SHP77 treated with DMSO at 0.1 percent for 48 hours (cell line): ENCODE measurements at regions not wholly inside any gene's neighbourhood (a gene's known extent, or its start where the extent isn't known, plus 50 kb on each side); places are given as distances from the start of the nearest gene placed in this dataset.

Source experiments
- DNase-seq: peaks from one replicate; lab custom pipeline; 2025; lab: John Stamatoyannopoulos, UW

DNA sequence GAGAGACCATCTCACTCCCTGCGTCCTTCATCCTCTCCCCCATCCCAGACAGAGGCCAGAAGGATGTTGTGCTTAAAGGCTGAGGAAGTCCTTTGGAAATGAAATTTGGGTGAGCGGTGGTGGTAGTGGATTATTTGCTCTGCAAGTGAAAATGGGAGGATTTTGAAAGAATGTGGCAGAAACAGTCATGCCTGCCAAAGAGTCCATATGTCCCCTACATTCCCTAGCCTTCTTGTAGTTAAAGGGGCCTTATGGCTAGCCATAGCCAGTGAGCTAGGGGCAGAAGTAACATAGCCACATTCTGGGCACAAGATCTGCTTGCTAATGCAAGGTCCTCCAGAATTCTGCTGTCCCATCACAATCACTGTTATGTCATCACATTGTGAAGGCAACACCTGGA is 360.2 kb upstream of the TSHZ3 start:
- no peak for DNase-seq

DNA sequence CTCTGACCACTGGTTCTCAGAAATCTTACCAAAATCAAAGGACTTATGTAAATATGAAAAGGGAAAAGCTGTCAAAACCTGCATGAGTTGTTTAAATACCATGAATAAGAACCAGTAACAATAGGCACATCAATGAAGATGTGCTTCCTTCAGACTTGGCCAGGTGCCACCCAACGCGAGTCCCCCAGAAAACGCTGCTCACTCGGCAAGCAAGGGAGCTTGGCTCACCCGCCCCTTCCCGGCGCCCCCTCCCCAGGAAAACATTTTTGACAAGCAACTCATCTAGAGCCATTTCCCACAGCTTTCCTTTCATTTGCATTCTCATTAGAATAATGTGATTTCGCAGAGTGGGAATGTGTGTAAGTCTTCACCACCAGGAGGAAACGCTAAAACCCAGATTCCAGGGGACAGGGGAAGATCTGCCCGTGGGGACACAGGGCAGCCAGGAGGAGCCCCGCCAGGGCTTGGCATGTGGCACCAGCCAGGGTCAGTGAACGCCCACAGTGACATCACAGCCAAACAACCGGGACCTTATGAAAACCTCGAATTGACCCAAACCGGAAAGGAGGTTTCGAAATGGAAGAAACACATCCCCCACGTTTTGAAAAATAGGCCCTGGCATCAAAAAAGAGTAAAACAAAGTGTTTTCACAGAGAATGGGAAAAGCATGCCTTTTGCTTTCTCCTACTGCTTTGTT is 366.2 kb upstream of the TSHZ3 start:
- DNase-seq = no peak

DNA sequence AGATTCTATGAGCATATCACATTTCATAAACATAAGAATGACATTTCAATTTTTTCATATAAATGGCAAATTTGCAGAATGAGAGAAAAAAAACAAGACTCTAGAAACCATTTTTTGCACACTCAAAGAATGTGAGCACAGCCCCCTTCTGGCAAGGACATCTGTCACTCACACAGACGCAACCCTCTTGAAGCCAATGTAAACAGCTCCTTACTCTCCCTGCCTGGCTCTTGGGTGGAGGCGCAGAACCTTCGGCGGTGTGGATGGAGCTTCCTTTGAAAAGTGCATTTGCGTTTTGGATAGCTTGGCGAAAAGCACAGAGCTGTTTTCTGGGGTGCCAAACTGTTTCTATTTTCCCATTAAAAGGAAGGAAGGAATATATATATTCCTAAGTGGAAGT is 367.6 kb upstream of the TSHZ3 start:
- no peak for DNase-seq

DNA sequence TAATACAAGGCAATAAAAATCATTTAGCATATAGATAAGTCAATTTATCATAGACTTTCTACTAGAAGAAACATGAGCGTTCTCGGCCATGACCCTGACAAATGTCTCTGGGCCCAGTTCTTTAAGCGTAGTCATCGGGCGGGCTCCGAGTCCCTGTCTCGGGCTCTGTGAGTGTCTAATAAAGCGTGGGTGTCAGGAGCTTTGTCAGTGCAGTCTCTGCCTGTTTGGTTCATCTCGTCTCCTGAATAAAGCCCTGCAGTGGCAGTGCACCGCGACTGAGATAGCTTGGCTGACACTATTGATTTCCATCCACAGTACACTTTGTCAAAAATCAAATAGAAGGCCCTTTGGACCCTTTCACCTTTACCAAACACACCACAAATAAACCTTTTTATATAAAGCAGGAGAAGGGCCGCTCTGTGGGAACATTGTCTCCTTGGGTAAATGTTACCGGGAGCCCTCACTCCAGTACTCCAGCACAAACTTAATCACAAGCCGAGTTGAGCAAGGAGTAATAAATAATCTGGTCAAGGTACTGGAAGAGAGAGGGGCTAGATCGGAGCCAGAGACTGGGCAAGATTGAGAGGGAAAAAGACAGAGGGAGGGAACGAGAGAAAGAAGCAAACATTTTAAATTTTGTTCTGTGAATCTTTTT is 368.2 kb upstream of the TSHZ3 start:
- no peak for DNase-seq

DNA sequence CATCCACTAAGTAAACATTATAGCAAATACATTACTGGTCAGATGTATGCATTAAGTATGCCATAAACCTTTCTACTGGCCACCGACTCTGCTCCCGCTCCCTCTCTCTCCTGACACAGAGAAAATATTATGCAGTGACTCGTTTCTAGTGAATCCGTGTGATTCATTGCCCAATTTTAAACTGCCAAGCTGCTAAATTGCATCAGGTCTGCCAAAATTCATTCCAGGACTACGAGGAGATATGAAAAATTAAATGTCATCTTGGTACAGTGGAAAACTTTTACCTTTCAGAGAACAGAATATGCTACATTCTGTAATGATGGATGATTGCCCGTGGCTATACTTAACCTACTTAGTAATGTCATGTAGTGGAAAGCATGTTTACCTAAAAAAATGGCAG is 368.8 kb upstream of the TSHZ3 start:
- DNase-seq = no peak

DNA sequence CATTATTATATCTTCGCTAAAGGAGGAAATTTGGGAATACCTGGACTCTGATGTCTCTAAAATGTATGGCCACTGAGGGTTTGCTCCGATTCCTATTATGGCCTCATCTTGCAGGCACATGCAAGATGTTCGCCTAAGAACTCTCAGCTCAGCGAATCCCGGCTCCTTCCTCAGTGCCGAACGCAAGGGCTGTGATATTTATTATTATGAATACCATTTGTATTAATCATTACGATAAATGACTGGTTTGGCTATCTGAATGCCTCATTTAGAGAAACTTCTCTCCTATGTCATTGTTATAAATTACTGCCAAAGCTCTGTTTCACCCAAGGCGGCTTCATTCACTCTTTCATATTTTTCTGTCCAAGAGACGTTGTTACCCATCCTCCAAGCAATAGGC is 369.7 kb upstream of the TSHZ3 start:
- no peak for DNase-seq

DNA sequence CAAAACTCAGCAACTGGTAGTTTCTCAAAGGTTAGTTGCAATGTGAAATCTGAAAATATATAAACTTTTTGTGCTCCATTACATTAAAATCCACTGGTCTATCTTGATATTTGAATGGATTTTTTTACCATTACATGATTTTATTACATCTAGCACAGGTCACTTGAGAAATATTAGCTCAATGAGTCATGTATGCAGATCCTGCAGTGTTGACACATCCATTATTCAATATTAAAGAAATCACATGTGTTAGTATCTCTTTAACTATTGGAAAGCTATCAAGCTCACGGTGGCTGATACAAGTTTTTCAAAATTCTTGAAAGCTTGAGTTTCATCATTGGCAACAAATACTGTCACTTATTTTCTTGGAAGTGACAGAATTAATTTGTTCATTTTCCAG is 373.9 kb upstream of the TSHZ3 start:
- no peak for DNase-seq

DNA sequence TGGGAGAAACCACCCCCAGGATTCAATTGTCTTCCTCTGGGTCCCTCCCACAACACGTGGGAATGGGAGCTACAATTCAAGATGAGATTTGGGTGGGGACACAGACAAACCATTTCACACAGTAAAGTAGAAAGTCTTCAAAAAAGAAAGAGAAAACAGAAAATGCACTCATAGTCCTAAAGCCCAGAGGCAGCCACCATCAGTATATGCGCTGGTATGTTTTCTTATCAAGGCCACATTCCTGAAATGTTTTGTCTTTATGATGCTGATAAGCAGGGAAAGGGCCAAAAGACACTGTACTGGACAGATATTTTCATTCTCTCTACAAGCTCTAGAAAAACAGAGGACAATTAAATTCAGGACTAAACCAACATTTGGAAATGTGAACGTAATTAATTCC is 375.8 kb upstream of the TSHZ3 start:
- no peak for DNase-seq

DNA sequence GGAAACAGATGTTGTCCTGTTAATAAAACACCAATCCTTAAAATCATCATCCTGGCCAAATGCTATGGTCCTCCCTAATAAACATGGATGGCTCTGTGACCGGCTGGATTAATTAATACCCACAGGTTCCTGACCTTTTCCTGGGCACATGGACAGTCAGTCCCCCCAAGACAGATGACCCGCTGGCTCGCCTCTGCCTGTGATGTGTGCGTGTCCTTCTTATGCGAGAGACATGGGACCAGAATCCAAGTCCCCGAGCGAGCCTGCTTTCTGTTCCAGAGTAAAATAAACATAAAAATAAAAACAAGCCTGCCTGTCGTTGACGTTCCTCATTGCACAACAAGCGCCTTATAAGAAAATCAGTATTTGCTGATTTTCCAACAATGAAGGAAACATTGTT is 378.3 kb upstream of the TSHZ3 start:
- no peak for DNase-seq

DNA sequence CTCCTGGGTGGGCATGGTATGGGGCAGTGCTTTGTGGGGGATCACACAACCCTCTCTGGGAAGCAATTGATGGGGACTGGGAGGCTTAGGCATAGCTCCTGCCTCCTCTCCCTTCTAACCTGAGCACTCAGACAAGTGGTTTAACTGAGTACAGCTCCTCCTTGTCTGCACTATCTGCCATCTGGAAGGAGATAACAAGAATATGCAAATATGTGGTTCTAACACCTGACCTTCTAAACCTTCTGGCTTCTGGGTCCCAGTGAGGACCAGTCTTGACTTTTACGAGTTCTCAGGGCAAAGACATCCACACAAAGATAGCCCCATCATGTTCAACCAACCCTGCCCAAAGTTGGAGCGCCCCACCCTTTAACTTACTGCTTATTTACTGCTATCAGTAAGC is 381.0 kb upstream of the TSHZ3 start:
- DNase-seq = no peak

DNA sequence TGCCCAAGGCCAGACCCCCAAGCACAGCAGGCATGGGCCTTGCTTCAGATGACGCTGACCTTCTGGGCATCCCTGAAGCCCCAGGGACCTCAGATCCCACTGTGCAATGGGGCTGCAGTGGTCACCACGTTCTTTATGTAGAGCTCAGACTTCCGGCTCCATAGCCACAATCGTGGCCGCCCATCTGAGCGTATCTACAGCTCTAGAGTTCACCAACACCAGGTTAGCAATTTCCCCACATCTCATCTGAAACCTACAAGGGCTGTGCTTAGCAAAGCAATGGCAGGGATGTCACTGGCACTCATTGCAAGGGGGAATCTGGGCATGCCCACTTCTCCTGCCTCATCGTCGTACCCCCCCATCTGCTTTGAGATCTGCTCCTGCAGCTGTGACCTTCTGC is 384.4 kb upstream of the TSHZ3 start:
- no peak for DNase-seq

DNA sequence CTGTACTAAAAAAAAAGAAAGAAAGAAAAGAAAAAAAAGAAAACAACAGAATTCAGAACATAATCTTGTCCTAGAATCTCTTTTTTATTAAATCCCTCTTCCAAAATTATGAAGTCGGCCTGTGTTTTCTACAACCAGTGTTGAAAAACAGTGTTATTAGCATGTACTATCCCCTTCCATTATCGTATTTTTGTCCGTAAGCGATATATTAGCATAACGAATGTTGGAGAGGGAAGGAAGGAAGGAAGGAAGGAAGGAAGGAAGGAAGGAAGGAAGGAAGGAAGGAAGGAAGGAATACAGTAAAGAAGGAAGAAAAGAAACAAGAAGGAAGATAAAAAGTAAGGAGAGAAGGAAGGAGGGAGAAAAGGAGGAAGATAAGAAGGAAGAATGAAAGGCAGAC is 393.0 kb upstream of the TSHZ3 start:
- DNase-seq = no peak

DNA sequence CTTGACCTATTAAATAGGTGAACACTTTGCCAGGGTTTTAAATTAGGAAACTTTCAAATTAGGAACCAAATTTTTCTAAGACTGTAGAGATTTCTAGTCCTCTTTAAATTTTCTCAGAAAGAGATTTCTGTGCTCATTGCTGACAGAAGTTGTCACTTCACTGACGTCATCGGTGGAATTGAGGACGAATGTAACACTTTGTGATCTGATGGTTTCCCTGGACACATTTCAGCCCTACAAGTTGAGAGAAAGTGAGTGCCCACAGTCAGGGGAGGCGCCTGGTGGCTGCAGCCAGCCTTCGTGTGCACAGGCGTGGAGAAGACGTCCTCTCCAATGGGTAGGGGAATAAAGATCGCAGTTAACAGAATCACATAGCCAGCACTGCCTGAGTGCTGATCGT is 396.5 kb upstream of the TSHZ3 start:
- DNase-seq = no peak

DNA sequence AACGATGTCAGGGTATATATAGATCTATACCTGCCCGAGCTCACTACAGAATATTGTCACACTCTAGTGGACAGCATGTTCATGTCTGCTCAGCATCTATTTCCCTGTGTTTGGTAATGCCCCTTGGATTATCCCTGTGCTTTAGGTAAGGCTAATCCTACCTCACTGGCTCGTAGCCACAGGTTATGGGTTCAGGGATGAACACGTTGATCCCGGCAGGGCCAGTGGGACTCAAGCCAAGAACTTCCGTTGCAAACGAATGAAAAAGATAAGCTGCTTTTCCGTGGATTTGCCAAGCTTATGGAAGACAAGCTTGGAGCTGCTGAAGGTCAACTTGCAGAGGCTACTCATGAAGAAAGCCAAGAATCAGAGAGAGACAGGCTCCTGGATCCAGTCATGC is 400.0 kb upstream of the TSHZ3 start:
- DNase-seq = no peak

DNA sequence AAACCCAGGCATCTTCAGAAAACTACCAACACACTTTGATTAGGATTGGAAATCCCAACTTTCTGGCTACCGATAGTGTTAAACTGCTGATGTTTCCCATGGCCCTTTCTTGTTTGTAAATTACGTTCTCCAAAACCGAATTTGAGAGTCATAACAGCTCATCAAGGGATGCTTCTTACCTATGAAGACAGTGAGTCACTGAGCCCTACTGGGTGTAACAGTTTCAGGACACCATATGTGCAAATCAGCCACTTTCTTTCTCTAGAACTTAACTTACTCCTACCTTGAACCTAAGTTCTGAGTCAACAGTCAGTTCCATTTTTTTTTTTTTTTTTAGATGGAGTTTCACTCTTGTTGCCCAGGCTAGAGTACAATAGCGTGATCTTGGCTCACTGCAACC is 410.1 kb upstream of the TSHZ3 start:
- DNase-seq = no peak

DNA sequence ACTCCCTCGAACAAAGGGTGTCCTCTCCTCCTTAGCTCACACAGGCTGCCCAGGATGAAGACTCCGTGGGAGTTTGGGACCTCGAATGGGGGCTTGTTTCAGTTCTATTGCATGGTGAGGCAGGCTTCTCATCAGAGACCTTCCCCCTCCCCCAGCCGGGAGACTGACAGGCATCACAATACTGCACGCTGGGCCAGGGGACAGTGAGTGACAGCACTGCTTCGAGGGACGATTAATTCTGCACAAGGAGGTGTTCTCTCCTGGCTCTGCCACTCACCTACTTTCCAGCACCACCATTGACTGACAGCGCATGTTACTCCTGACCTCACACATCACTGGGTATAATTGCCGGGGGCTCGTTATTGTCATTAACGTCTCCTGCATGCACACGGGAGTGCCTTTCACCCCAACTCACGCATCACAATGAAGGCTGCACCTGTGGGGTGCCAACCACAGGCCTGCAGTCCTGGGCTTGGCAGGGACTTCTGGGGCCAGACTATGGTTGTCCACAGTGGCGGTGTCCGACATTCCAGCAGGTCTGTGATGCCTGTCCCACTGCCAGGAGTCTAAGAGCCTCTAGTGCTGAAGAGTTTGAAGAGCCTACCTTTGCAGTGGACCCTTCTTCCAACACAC is 412.2 kb upstream of the TSHZ3 start:
- DNase-seq = no peak

DNA sequence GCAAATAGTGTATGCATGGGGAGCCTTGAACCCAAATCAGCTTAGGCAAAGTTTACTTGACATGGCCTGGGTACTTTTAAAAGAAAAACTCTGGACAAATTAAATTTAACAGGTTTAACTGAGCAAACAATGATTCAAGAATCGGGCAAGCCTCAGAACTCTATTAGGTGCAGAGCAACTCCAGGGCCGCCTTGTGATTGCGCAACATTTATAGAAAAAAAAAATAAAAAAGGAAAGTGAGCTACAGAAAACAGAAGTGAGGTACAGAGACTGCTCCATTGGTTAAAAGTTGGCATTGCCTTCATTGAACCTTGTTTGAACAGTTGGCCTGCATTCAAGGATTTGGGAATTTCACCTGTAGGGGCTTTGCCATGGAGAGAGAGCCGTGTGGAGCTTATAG is 421.0 kb upstream of the TSHZ3 start:
- DNase-seq = no peak

DNA sequence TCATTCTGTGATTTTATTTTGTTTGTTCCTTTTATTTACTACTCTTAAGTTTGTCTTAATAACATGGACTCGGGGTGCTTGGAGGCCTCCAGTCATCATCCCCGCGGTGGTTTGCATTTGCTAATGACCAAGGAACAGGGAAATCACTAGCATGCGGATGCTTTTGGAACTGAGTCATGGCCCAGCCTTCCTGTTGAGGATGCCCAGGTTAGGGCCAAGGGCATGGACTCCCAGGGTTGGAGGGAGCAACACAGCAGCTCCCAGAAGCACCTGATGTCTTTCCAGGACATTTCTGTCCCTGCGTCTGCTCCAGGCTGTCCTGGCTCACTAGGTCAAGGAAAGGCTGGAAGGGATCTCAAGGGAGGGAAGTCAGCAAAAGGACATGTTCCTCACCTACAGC is 423.7 kb upstream of the TSHZ3 start:
- no peak for DNase-seq

DNA sequence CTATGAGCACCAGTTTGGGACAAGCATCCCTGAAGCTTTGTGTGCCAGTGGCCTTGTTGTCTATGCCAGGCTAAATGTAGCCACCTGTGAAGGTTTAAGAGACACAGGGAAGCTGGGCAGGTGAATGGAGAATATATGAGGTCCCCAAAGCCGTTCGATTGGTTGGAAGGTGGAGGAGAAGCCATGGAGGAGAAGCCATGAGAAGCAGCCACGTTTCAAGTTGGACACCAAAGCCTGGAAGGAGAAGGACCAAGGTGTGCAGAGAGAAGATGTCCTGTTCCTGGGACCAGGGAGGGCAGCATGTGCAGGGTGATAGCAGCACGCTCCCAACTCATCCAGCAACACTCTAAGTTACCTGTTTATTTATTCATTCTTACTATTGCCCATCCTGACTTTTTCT is 432.3 kb upstream of the TSHZ3 start:
- DNase-seq = no peak

DNA sequence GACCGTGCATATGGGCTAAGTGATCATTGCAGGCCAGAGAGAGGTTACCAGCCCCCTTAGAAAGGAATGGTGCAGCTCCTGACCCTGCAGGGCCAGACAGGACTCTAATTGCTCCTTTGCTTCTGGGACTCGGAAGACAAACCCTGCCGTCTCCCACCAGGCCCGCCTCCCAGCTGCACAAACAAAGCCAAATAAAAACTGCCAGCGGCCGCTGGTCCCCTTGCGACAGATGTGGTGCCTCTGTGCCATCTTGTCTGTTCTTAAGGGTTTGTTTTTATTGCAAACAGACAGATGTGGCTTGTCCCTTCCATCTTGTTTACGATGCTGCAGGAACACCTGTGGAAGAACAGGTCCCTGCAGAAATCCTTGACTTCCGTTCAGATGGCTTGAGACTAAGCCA is 434.4 kb upstream of the TSHZ3 start:
- DNase-seq = peak; percentile 3

DNA sequence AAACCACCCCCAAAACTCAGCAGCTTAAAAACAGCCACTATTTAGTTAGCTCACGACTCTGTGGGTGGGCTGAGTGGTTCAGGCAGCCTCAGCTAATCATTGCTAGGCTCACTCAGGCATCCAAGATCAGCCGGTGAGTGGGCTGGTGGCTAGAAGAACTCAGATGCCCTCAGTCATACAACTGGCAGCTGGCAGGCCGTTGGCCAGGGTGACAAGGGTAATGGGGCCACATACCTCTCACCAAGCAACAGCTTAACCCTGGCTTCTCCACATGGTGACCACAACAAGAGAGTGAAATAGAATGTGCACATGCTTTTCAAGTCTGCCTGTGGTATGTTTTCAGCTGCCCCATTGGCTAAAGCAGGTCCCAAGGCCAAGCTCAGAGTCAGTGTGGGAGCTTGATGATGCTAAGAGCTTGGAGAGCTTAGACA is 435.4 kb upstream of the TSHZ3 start:
- no peak for DNase-seq

DNA sequence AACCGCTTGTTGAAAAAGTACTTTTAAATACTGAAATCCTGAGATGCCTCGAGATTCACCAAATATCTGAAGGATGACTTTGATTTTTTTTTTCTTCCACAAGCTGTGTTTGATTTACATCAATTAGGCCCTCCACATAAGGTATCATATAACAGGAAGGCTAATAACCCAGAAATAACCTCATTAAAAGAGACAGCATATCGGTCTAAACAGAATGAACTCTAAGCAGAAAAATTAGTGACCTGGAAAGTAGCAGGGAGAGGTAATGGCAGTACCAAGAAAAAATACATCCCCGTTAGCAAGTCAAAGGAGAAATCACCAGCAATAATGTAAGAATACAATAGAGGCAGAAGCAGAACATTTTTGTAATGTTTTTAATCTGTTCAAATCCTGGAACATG is 452.4 kb upstream of the TSHZ3 start:
- DNase-seq = no peak

DNA sequence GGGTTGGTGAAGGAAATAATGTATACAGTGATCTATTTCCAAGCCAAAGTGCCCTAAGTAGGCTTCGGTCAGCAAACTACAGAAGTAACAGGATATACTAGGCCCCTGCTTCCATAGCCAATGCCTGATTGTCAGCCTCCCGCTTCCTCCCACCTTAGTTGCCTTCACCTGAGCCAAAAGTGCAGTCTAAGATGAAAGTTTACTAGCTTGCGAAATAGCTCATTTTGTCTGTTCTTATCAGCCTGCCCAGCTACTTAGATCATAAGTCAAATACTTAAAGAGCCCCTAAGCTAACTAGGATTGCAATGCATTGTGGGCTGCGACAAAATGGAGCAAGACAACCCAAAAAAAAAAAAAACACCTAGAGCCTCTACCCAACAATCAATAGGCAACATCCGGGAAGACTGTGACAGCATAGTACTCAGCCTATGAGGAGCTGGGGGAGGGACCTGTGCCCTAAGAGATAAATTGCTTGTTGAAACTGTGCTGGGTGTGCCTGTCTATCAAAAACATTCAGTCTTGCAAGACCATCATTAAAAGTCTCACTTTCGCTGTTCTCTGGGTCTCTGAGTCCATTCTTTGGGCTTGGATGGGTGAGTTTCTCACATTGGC is 454.7 kb upstream of the TSHZ3 start:
- no peak for DNase-seq
